ENCODE measurements at regions not wholly inside any gene's neighbourhood (a gene's known extent, or its start where the extent isn't known, plus 50 kb on each side); places are given as distances from the start of the nearest gene placed in this dataset.

GRCh38 chr5:125338440-125339174, 592.2 kb upstream of the ZNF608 start:
- TF ChIP-seq JUN (IDR thresholded peaks at IDR 0.05; ENCODE audit: borderline replicate concordance, insufficient read depth, insufficient read length, low read depth) (no peak), EZH2 (IDR thresholded peaks at IDR 0.05; ENCODE audit: borderline replicate concordance, low read depth, low read length, severe bottlenecking) (no peak), POLR2A (IDR thresholded peaks at IDR 0.05; ENCODE audit: low read depth, low read length) (no peak), POLR2AphosphoS5 (IDR thresholded peaks at IDR 0.05; ENCODE audit: insufficient read depth, low read depth, low read length) (no peak), GATA2 (IDR thresholded peaks at IDR 0.05; ENCODE audit: insufficient read depth, insufficient read length, low read depth, low read length) (no peak)
- TF ChIP-seq, protein P1, sequence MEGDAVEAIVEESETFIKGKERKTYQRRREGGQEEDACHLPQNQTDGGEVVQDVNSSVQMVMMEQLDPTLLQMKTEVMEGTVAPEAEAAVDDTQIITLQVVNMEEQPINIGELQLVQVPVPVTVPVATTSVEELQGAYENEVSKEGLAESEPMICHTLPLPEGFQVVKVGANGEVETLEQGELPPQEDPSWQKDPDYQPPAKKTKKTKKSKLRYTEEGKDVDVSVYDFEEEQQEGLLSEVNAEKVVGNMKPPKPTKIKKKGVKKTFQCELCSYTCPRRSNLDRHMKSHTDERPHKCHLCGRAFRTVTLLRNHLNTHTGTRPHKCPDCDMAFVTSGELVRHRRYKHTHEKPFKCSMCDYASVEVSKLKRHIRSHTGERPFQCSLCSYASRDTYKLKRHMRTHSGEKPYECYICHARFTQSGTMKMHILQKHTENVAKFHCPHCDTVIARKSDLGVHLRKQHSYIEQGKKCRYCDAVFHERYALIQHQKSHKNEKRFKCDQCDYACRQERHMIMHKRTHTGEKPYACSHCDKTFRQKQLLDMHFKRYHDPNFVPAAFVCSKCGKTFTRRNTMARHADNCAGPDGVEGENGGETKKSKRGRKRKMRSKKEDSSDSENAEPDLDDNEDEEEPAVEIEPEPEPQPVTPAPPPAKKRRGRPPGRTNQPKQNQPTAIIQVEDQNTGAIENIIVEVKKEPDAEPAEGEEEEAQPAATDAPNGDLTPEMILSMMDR (IDR thresholded peaks at IDR 0.05; ENCODE audit: extremely low read depth in 1 of 2, insufficient read depth in 1 of 2, low read depth in 1 of 2, low read length in 2 of 2): no peak

All from endothelial cell of umbilical vein (primary cell).